Subcutaneous abdominal adipose tissue (tissue), 5 donors: ENCODE measurements at regions not wholly inside any gene's neighbourhood (a gene's known extent, or its start where the extent isn't known, plus 50 kb on each side); places are given as distances from the start of the nearest gene placed in this dataset.

ENCODE experiments used
- H3K27ac ChIP-seq: one replicate; pipeline ENCODE4 v1.7.0; 2013; ENCODE audit warnings: low read depth, mild to moderate bottlenecking, inconsistent platforms, low read length, moderate library complexity
- H3K27me3 ChIP-seq, 5 donors: one replicate each; pipeline ENCODE4 v1.7.0; 2013; ENCODE audit warnings: low read length in 5 of 5, inconsistent platforms in 1 of 5; ENCODE audit not compliant: control insufficient read depth in 5 of 5, insufficient read depth in 4 of 5
- H3K36me3 ChIP-seq, 5 donors: one replicate each; pipeline ENCODE4 v1.7.0; 2013; ENCODE audit warnings: low read length in 5 of 5; ENCODE audit not compliant: control insufficient read depth in 5 of 5, insufficient read depth in 5 of 5
- H3K4me1 ChIP-seq, 5 donors: one replicate each; pipeline ENCODE4 v1.7.0; 2013; ENCODE audit warnings: low read length in 5 of 5, mild to moderate bottlenecking in 3 of 5, moderate library complexity in 1 of 5; ENCODE audit not compliant: control insufficient read depth in 5 of 5, insufficient read depth in 5 of 5
- H3K4me3 ChIP-seq, 5 donors: one replicate each; pipeline ENCODE4 v1.7.0; 2013; ENCODE audit warnings: low read length in 5 of 5, low read depth in 1 of 5
- H3K9ac ChIP-seq, 5 donors: one replicate each; pipeline ENCODE4 v1.7.0; 2013; ENCODE audit warnings: low read length in 5 of 5, mild to moderate bottlenecking in 4 of 5, moderate library complexity in 3 of 5
- H3K9me3 ChIP-seq, 5 donors: one replicate each; pipeline ENCODE4 v1.7.0; 2013; ENCODE audit warnings: low read length in 5 of 5; ENCODE audit not compliant: control insufficient read depth in 5 of 5
- donor health status: healthy.
- donor health status: healthy.
- donor health status: healthy.
- donor health status: healthy.
- donor health status: healthy.

DNA sequence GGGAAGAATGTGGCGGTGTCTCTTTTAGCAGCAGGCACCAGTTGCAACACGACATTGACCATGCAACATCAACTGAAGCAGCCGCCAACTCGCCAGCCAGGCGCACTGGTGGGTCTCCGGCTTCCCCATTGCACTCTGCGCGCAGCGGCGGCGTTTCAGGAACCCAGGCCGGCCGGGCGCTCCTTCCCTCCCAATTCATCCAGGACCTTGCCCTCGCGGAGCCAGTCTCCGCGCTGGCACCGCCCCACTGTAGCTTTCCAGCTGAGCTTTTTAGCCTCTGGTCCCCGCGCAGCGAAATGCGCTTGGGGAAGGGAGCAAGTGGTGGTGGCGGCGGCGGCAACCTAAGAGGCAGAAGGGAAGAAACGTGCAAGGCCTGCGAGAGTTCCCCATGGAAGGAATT, 297.9 kb upstream of the RIMS1 start:
- no peak overlapping the region for H3K4me3 ChIP-seq
- H3K27me3 ChIP-seq, result no peaks in the 10 kb centered on the region
- no peak overlapping the region for H3K9ac ChIP-seq
- H3K36me3 ChIP-seq, result no peaks in the 10 kb centered on the region
- H3K27ac ChIP-seq, result no peak overlapping the region
- peaks cover 0 to 20% (median 0%) of the 10 kb centered on the region in 5 donors for H3K4me1 ChIP-seq
- H3K9me3 ChIP-seq, result peaks cover 0 to 10% (median 0%) of the 10 kb centered on the region in 5 donors

DNA sequence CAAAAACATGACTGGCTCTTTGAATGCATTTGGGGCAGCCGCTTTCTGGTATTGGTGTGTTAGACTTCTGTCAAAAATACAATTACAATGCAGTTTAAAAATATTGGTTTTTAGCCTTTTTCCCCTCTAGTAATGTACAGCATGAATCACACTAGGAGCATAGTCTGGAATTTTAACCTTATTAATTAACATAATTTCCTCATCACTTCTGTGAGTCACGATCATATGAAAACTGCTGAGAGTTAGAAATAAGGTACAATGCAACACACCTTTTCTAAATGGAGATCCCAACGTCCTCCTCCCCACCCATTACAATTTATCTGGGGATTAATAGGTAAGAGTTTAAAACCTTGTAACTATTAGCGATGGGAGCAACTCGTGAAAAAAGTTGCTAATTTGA, 297.1 kb upstream of the RIMS1 start:
- no peaks in the 10 kb centered on the region for H3K36me3 ChIP-seq
- peaks cover 0 to 10% (median 0%) of the 10 kb centered on the region in 5 donors for H3K9me3 ChIP-seq
- no peak overlapping the region for H3K4me3 ChIP-seq
- no peak overlapping the region for H3K9ac ChIP-seq
- no peaks in the 10 kb centered on the region for H3K27me3 ChIP-seq
- no peak overlapping the region for H3K27ac ChIP-seq
- H3K4me1 ChIP-seq, result peaks cover 0 to 20% (median 0%) of the 10 kb centered on the region in 5 donors

DNA sequence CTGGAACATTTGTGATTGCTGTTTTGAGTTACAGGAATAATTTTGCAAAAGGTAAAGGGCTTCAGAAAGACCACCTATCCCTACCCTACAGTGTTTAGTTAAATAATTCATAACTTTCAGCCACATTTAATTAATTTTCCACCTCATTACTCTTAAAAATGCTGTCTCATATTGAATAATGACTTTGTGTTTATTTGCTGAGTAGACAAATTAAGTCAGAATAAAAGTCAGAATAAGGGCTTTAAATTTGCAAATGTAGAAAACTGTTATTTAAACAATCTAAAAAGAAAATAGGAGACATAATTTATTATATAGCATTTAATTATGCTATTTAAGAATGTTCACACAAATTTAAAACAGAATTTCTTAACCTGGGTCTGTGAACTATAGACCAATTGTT, 293.7 kb upstream of the RIMS1 start:
- Histone ChIP-seq H3K9ac (no peak overlapping the region), H3K36me3 (no peaks in the 10 kb centered on the region), H3K4me1 (peaks cover 0 to 20% (median 0%) of the 10 kb centered on the region in 5 donors), H3K27ac (no peak overlapping the region), H3K9me3 (no peaks in the 10 kb centered on the region), H3K27me3 (no peaks in the 10 kb centered on the region), H3K4me3 (no peak overlapping the region)

DNA sequence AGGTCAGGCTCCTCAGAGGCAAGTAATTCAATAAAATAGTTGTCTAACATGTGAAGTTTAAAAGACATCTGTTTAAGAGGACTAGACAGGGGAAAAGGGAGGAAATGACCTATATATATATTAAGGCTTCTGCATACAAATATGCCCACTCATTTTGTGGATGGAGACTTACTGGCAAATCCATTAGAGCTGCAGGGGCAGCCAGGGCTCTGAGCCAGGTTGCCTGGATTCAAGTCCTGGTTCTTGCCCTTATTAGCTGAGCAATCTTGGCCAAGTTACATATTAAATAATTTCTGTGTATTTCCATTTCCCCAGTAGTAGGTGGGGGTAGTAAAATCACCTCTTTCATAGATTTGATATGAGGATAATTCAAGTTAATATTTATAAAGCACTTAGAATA, 287.0 kb upstream of the RIMS1 start:
- H3K9me3 ChIP-seq, result no peaks in the 10 kb centered on the region
- H3K36me3 ChIP-seq, result no peaks in the 10 kb centered on the region
- H3K4me1 ChIP-seq, result peaks cover 0 to 10% (median 0%) of the 10 kb centered on the region in 5 donors
- no peak overlapping the region for H3K4me3 ChIP-seq
- H3K27ac ChIP-seq, result no peak overlapping the region
- H3K9ac ChIP-seq, result no peak overlapping the region
- H3K27me3 ChIP-seq, result no peaks in the 10 kb centered on the region

DNA sequence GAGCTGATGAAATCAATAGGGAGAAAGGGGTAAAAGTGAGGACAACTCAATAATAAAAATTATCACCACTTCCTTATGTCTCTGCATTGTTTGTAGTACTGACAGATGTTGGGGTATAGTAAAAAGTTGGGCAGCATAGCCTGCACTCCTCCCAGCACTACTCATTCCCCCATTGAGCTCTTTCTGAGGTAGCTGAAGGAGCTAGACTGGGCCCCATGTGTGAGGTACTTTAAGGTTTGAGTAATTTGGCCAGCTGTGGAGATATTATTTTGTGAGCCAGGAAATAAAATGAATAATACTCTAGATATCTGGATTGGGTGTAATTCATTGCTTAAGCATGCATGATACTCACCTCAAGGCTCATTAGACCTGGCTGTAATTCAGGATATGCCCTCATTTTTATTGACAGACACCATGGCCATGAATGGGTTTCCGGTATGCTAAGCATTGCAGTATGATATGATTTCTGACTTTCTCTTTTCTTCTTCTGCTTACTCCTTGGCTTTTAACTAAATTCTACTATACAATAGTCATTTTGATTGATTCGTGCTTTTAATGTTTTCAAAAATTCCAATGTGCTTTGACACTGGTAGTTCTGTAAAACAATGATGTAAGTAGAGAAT, 283.9 kb upstream of the RIMS1 start:
- Histone ChIP-seq H3K27me3 (no peaks in the 10 kb centered on the region), H3K4me3 (no peak overlapping the region), H3K9me3 (no peaks in the 10 kb centered on the region), H3K36me3 (no peaks in the 10 kb centered on the region), H3K4me1 (peaks cover 0 to 10% (median 0%) of the 10 kb centered on the region in 5 donors), H3K27ac (no peak overlapping the region), H3K9ac (no peak overlapping the region)

DNA sequence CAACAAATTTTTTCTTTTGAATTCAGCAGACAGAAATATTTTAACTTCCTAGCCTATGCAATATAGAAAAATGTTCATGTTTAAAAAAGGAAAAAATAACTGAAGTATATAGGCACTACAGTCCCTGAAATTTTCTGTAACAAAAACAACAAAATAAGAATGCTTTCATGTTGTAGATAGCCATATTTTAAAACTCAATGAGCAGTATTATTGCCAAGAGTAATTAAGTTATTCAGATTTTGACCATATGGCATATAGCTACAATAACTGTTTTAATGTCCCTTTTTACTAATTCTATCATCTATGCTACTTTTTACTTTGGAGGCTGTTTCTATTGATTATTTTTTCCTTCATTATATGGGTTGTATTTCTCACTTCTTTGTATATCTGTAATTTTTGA, 283.3 kb upstream of the RIMS1 start:
- H3K36me3 ChIP-seq, result no peaks in the 10 kb centered on the region
- no peak overlapping the region for H3K9ac ChIP-seq
- no peak overlapping the region for H3K4me3 ChIP-seq
- no peak overlapping the region for H3K27ac ChIP-seq
- H3K9me3 ChIP-seq, result no peaks in the 10 kb centered on the region
- H3K4me1 ChIP-seq, result peaks cover 0 to 10% (median 0%) of the 10 kb centered on the region in 5 donors
- no peaks in the 10 kb centered on the region for H3K27me3 ChIP-seq

DNA sequence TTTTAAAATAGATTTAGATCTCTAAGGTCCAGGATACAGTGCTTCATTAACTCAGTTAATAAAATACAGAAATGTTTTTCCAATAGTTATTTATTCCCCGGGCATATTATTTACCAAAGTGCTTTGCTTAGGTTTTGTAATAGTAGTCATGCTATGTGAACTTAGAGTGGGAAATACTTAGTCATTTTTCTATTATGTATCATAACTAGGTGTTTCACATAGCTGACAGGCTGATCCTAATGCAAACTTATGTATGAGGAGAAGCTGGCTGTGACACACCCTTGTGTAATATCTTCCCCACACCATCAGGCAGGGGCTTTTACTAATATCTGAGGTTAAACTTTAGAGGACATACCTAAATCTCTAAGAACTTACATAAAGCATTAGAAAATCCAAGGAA, 277.7 kb upstream of the RIMS1 start:
- Histone ChIP-seq H3K27ac (no peak overlapping the region), H3K4me3 (no peak overlapping the region), H3K27me3 (no peaks in the 10 kb centered on the region), H3K9ac (no peak overlapping the region), H3K36me3 (no peaks in the 10 kb centered on the region), H3K4me1 (no peaks in the 10 kb centered on the region), H3K9me3 (no peaks in the 10 kb centered on the region)

DNA sequence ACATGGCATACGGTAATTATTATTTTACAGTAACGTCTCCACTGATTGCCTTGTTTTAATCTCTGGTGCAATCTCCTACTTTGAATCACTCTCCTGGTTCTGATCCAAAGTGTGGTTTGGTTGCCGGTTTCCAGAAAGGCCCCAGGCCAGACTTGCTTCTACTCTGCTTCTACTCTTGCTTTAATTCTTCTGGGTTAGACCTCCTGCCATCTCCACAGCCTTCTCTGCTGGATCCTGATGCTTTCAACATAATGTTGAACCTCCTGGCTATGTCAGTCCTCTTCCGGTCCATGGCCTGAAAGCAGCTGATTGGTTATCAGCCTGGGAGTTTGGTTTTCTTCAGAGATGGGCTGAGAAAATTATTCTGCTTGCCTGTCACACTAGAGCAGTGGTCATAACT, 266.5 kb upstream of the RIMS1 start:
- Histone ChIP-seq H3K4me3 (no peak overlapping the region), H3K27ac (no peak overlapping the region), H3K9me3 (no peaks in the 10 kb centered on the region)

DNA sequence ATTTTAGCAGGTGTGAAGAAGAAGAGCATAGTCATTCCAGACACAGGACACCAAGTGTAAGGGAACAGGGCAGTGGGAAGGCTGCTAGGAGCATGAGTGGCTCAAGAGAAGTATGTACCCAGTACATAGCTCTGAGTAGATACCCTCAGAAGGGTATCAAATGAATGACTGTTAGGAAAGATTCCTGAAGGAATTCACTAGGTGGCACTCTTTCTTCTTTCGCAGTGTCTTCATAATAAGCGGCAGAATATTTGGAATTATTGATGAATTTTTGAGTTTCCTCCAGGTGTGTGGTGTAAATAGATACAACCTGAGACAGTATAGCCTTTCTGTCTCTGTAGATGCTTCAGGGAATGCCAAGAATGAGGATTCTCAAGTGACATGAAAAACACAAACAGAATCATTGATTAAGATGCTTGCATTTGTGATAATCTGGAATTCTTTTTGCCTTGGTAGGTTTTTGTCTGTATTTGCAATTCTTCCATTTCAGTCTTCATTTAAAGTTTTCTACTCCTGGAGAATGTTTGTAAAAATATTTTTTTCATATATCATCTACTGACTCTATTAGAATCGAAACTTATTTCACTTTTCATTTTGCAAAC, 264.3 kb upstream of the RIMS1 start:
- no peak overlapping the region for H3K27ac ChIP-seq
- no peaks in the 10 kb centered on the region for H3K36me3 ChIP-seq
- H3K9me3 ChIP-seq, result peaks cover 0 to 10% (median 6%) of the 10 kb centered on the region in 5 donors
- no peak overlapping the region for H3K4me3 ChIP-seq
- H3K27me3 ChIP-seq, result no peaks in the 10 kb centered on the region
- H3K4me1 ChIP-seq, result no peaks in the 10 kb centered on the region
- H3K9ac ChIP-seq, result no peak overlapping the region

More for the DNA sequence above, 266.5 kb upstream of the RIMS1 start:
- H3K36me3 ChIP-seq, result no peaks in the 10 kb centered on the region
- H3K27me3 ChIP-seq, result no peaks in the 10 kb centered on the region
- no peaks in the 10 kb centered on the region for H3K4me1 ChIP-seq
- no peak overlapping the region for H3K9ac ChIP-seq

DNA sequence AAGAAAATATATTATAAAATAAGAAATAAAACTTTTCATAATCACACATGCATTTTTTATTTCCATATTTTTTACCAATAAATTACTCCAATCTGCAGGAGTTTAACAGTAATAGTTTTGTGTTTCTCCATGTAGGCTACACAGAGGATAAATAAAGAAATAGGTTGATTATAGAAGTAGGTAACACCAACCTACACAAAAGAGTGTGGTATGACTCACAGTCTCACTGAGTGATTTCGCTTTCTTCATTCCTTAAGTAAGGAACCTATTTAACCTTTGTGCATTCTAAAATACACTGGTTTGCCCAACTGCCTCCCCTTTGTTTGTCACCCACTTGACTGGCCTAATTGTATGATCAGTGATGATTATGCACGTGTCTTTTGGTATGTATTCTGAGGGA, 244.2 kb upstream of the RIMS1 start:
- Histone ChIP-seq H3K9ac (no peak overlapping the region), H3K27ac (no peak overlapping the region), H3K36me3 (no peaks in the 10 kb centered on the region), H3K4me3 (no peak overlapping the region), H3K4me1 (no peaks in the 10 kb centered on the region), H3K27me3 (no peaks in the 10 kb centered on the region), H3K9me3 (peaks cover 0 to 6% (median 0%) of the 10 kb centered on the region in 5 donors)
